ENCODE measurements at regions not wholly inside any gene's neighbourhood (a gene's known extent, or its start where the extent isn't known, plus 50 kb on each side); places are given as distances from the start of the nearest gene placed in this dataset.

GRCh38 chr1:203567596-203567995 is 59.0 kb upstream of the ATP2B4 start:
- no peak for TF ChIP-seq POLR2A (IDR thresholded peaks at IDR 0.05)
- Histone ChIP-seq H3K36me3 (no peaks in the 10 kb centered on the region), H3K27ac (no peak overlapping the region), H3K4me1 (no peaks in the 10 kb centered on the region), H3K9me3 (no peaks in the 10 kb centered on the region), H3K27me3 (no peaks in the 10 kb centered on the region), H3K4me3 (no peak overlapping the region)
- no peak for DNase-seq
- intact Hi-C loops (cut with DNase I; ENCODE audit: low total_unique reads) = no loop called here

- H3K27ac ChIP-seq = no peak overlapping the region
Measured at GRCh38 chr1:203569490-203570318, 56.9 kb upstream of the ATP2B4 start.

GRCh38 chr1:203570805-203571204 is 55.8 kb upstream of the ATP2B4 start:
- TF ChIP-seq POLR2A (IDR thresholded peaks at IDR 0.05) (no peak), CTCF (IDR thresholded peaks at IDR 0.05) (no peak)
- no peaks in the 10 kb centered on the region for H3K4me1 ChIP-seq
- no peak for DNase-seq
- H3K27ac ChIP-seq = no peak overlapping the region
- H3K27me3 ChIP-seq = no peaks in the 10 kb centered on the region
- no peaks in the 10 kb centered on the region for H3K9me3 ChIP-seq
- intact Hi-C loops (cut with DNase I; ENCODE audit: low total_unique reads) = no loop called here
- no peaks in the 10 kb centered on the region for H3K36me3 ChIP-seq
- no peak overlapping the region for H3K4me3 ChIP-seq

More at GRCh38 chr1:203569490-203570318, 56.9 kb upstream of the ATP2B4 start:
- Histone ChIP-seq H3K27me3 (no peaks in the 10 kb centered on the region), H3K36me3 (no peaks in the 10 kb centered on the region), H3K9me3 (no peaks in the 10 kb centered on the region), H3K4me3 (no peak overlapping the region), H3K4me1 (no peaks in the 10 kb centered on the region)
- no peak for DNase-seq
- intact Hi-C loops (cut with DNase I; ENCODE audit: low total_unique reads) = no loop called here
- TF ChIP-seq POLR2A (IDR thresholded peaks at IDR 0.05) (no peak), CTCF (IDR thresholded peaks at IDR 0.05) (no peak)

GRCh38 chr1:203571661-203572060 is 55.0 kb upstream of the ATP2B4 start:
- Histone ChIP-seq H3K27ac (peak overlapping the region; percentile 68 to 72), H3K4me1 (no peaks in the 10 kb centered on the region), H3K27me3 (no peaks in the 10 kb centered on the region), H3K4me3 (no peak overlapping the region), H3K36me3 (no peaks in the 10 kb centered on the region), H3K9me3 (no peaks in the 10 kb centered on the region)
- intact Hi-C loops (cut with DNase I; ENCODE audit: low total_unique reads) = no loop called here
- TF ChIP-seq POLR2A (IDR thresholded peaks at IDR 0.05) (no peak), CTCF (IDR thresholded peaks at IDR 0.05) (no peak)
- no peak for DNase-seq

GRCh38 chr1:203572134-203572625 is 54.5 kb upstream of the ATP2B4 start:
- Histone ChIP-seq H3K4me1 (no peaks in the 10 kb centered on the region), H3K4me3 (no peak overlapping the region), H3K36me3 (no peaks in the 10 kb centered on the region), H3K27ac (peak overlapping the region; percentile 68 to 72), H3K27me3 (no peaks in the 10 kb centered on the region), H3K9me3 (no peaks in the 10 kb centered on the region)
- peak; percentile 57 to 62 for DNase-seq
- no peak for TF ChIP-seq CTCF (IDR thresholded peaks at IDR 0.05)
- no peak for TF ChIP-seq POLR2A (IDR thresholded peaks at IDR 0.05)
- intact Hi-C loops (cut with DNase I; ENCODE audit: low total_unique reads) = no loop called here

Data from uterus (tissue), 3 donors.